LNCAP (cell line): ENCODE measurements at regions not wholly inside any gene's neighbourhood (a gene's known extent, or its start where the extent isn't known, plus 50 kb on each side); places are given as distances from the start of the nearest gene placed in this dataset.

Source experiments
- TF ChIP-seq, protein P1 (sequence below): fragments of 450-650 bp; IDR thresholded peaks from 2 replicates; pipeline ENCODE4 v1.5.1; 2017; ENCODE audit warnings: mild to moderate bottlenecking

GRCh38 chr10:10855151-10855581, 162.5 kb upstream of the CELF2 start:
- TF ChIP-seq, protein P1, sequence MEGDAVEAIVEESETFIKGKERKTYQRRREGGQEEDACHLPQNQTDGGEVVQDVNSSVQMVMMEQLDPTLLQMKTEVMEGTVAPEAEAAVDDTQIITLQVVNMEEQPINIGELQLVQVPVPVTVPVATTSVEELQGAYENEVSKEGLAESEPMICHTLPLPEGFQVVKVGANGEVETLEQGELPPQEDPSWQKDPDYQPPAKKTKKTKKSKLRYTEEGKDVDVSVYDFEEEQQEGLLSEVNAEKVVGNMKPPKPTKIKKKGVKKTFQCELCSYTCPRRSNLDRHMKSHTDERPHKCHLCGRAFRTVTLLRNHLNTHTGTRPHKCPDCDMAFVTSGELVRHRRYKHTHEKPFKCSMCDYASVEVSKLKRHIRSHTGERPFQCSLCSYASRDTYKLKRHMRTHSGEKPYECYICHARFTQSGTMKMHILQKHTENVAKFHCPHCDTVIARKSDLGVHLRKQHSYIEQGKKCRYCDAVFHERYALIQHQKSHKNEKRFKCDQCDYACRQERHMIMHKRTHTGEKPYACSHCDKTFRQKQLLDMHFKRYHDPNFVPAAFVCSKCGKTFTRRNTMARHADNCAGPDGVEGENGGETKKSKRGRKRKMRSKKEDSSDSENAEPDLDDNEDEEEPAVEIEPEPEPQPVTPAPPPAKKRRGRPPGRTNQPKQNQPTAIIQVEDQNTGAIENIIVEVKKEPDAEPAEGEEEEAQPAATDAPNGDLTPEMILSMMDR: no peak

DNA sequence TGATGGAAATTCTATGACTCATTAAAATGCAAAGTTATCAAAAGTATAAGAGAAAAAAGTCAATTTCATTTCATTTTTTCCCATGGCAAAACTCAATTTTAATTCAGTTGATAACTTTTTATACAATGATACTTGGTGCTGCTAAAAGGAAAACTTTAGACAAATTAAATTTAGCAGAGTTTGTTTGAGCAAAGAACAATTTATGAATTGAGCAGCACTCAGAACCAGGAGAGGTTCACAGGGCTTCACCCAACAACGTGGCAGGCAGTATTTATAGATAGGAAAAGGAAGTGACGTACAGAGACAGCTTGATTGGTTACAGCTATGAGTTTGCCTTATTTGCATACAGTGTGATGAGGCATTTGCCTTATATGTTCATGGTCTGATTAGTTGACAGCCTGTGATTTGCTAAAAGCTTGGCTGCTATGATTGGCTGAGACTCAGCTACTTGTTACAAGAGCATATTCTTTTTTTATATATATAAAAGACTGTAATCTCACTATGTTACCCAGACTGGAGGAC, 157.2 kb upstream of the CELF2 start:
- TF ChIP-seq, protein P1: no peak

- TF ChIP-seq, protein P1: no peak
These were observed 152.4 kb upstream of the CELF2 start for GRCh38 chr10:10865303-10865702.

DNA sequence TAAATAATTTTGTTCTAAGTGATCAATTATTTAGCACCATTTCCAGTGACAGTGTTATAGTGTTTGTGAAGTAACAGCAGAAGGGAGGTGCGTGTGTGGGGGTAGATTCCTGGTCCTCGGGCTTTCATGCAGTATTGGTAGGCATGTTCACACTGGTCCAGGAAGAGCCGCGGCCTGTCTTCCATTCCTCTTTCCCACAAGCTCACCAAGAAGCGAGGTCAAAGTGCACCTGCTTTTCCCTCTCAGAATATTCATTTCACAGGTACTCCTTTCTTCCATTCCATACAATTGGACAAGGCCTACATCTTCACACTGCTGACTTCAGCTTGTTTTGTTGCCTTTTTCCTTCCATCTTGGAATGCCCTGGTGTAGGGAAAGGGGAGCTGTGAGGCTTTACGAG, 151.8 kb upstream of the CELF2 start:
- TF ChIP-seq, protein P1: no peak

GRCh38 chr10:10869592-10869991, 148.1 kb upstream of the CELF2 start:
- TF ChIP-seq, protein P1: no peak

GRCh38 chr10:10870523-10871241, 147.0 kb upstream of the CELF2 start:
- TF ChIP-seq, protein P1: no peak

- TF ChIP-seq, protein P1: no peak
These were observed 146.3 kb upstream of the CELF2 start for GRCh38 chr10:10871352-10871751.
